Ovary (tissue), 3 donors: ENCODE measurements at regions not wholly inside any gene's neighbourhood (a gene's known extent, or its start where the extent isn't known, plus 50 kb on each side); places are given as distances from the start of the nearest gene placed in this dataset.

Experiments
- EP300 ChIP-seq: sonication (generic); formaldehyde crosslinking; IDR thresholded peaks from one replicate; pipeline ENCODE4 v1.6.1; 2017; ENCODE audit warnings: antibody characterized with exemption
- POLR2A ChIP-seq: fragments of 450-650 bp; IDR thresholded peaks from one replicate; pipeline ENCODE4 v1.6.1; 2017; ENCODE audit warnings: antibody characterized with exemption, mild to moderate bottlenecking, moderate library complexity
- TF ChIP-seq, protein P1 (sequence below), 3 donors: fragments of 450-650 bp in 2 of 3; fragments of 200-600 bp in 1 of 3; IDR thresholded peaks; one replicate each; pipeline versions ENCODE4 v1.5.1 to v1.8.0; 2016 to 2022; ENCODE audit warnings: antibody characterized with exemption in 3 of 3, mild to moderate bottlenecking in 1 of 3
- donor health status: DM: no; HTN: no; CAD: no.

DNA sequence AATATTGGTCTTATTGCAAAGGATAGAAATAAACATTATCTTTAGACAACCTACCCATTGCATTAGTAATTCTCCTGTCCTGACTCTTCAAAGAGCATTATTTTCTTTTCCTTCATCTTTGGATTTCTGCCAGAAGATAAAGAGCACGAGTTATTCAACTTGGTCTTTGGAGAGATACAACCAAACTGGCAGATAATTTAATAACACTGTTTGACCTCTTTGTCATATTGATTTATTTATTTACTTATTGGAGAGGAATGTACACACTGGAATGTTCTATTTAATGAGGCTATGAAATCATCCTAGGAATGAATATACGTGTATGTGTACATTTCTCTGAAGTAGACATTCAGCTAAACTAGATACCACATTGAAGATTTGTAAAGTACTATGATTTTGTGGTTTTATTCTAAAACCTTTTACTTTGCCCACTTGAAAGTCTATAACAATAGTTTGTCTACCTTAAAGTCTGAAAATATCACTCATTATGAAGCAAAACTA lies 462.1 kb downstream of the C3orf38 start:
- TF ChIP-seq, protein P1, sequence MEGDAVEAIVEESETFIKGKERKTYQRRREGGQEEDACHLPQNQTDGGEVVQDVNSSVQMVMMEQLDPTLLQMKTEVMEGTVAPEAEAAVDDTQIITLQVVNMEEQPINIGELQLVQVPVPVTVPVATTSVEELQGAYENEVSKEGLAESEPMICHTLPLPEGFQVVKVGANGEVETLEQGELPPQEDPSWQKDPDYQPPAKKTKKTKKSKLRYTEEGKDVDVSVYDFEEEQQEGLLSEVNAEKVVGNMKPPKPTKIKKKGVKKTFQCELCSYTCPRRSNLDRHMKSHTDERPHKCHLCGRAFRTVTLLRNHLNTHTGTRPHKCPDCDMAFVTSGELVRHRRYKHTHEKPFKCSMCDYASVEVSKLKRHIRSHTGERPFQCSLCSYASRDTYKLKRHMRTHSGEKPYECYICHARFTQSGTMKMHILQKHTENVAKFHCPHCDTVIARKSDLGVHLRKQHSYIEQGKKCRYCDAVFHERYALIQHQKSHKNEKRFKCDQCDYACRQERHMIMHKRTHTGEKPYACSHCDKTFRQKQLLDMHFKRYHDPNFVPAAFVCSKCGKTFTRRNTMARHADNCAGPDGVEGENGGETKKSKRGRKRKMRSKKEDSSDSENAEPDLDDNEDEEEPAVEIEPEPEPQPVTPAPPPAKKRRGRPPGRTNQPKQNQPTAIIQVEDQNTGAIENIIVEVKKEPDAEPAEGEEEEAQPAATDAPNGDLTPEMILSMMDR (IDR thresholded peaks at IDR 0.05) = no peak
- TF ChIP-seq POLR2A (no peak), EP300 (no peak)
